ENCODE measurements at regions not wholly inside any gene's neighbourhood (a gene's known extent, or its start where the extent isn't known, plus 50 kb on each side); places are given as distances from the start of the nearest gene placed in this dataset.
"Not testable (repeated sequence)": the region's sequence is repeated elsewhere in the genome, so short reads cannot be mapped to it uniquely, and the experiment has no call there.

DNA sequence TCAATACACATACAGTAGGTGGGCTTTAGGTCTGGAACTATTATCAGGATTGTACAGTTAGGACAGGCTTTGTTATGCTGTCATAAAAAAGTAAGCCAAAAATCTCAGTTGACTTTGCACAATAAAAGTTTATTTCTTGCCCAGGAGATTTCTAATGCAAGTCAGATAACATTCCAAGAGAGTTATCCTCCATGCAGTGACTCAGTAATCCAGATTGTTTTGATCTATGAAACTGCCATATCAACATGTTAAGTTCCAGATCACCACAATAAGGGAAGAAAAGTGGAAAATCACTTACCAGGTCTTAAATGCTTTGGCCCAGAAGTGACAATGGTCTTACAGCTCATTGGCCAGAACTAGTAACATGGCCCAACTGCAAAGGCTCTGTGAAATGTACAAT, 636.2 kb upstream of the KLF12 start:
- no peak for DNase-seq

DNA sequence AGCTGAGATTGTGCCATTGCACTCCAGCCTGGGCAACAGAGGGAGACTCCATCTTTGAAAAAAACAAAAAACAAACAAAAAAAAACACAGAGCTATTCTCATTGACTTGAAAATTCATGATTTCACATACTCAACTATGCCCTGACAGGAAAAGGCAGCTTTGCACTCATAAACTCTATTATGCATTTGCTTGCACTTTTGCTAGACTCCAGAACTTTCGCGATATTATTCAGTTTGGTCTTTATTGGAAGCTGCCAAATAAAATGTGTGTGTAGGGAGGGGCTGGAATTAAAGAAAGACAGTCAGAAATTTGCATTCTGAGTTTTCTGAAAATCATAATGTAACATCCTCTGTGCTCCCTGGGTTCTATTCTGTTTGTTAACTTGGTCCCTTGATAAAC, 635.1 kb upstream of the KLF12 start:
- DNase-seq, result no peak

DNA sequence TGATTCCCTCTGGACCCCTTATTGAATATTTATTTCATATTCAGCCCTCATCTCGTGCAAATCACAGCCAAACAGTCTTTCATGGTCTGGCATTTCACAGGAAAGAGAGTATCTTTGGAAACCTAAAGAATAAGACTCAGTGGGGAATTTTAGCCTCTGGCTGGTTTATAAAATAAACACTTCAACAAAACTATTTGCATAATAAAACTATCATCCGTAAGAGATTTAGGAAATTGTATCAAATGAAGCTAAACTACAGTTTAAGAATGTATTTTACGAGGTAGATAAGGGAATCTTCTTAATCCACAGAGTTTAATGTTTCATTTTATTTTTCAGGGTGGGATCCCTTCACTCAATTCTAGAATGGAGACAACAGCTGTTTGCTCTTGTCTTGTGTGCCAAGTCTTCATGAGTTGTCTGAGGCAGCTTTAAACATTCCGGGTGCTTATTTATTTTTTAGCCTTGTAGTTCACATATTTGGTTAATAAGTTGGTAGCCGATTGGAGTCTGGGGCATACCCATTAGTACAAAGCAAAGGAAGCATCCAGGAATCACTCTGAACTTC, 634.4 kb upstream of the KLF12 start:
- no peak for DNase-seq

GRCh38 chr13:74767050-74767449, 632.8 kb upstream of the KLF12 start:
- DNase-seq, result no peak

DNA sequence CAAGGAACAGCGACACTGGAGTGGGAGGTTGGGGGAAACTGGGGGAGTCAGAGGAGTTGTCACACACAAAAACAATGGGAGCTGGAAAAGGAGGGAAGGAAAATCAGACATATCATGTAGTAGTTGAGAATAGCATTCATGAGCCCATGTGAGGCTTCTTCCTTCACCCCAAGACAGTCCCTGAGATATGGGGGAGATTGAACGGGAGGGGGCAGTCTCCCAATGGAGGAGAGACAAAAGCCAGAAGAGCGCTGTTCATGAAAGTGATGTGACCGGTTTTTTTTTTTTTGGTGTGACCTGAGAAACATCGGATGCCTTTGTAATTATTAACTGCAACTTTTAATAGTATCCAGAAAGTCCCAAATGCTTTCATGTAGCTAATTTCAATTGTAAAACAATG, 631.8 kb upstream of the KLF12 start:
- DNase-seq, result no peak

- DNase-seq, result no peak
Observed at GRCh38 chr13:74761801-74762757, 627.9 kb upstream of the KLF12 start.

DNA sequence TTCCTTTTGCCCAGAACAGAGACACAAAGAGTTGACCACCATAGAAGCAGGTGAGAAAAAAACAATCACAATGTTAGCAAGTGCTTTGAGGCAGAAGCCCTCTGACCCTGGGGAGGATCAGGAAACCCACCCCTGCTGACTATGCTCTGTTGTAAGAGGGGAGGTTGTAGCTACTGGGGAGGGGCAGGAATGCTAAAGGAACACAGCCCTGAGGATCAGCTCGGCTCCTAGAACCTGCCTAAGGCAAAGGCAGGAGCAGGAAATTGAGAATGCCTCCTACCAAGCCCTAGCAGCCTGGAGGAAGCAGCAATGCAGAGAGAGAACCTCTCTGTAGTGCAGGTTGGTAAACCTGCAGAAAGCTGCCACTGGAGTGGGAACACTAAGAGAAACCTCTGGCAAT, 624.0 kb upstream of the KLF12 start:
- no peak for DNase-seq

- peak; percentile 10 for DNase-seq
Observed at GRCh38 chr13:74755065-74755464, 620.9 kb upstream of the KLF12 start.

GRCh38 chr13:74751739-74752138, 617.5 kb upstream of the KLF12 start:
- DNase-seq, result no peak

GRCh38 chr13:74747186-74747955, 613.2 kb upstream of the KLF12 start:
- no peak for DNase-seq

- no peak for DNase-seq
Observed at GRCh38 chr13:74743992-74744391, 609.8 kb upstream of the KLF12 start.

DNA sequence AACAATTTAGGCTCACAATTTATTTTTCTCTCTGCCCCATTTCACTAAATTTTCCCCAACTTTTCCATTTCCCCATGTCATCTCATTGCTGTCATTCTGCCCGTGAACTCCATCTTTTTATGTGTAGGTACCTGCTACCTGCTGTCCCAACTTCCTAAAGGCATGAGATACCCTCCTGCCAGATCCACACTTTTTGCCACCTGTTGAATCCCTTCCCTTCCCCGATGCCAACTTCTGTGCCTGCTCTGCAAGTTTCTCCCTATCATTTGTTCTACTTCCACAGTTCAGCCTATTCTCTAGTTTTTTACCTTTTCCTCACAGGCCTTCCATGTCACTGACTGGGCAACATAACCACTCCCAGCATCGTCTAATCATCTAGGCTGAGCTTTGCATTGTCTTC, 607.5 kb upstream of the KLF12 start:
- DNase-seq, result no peak

DNA sequence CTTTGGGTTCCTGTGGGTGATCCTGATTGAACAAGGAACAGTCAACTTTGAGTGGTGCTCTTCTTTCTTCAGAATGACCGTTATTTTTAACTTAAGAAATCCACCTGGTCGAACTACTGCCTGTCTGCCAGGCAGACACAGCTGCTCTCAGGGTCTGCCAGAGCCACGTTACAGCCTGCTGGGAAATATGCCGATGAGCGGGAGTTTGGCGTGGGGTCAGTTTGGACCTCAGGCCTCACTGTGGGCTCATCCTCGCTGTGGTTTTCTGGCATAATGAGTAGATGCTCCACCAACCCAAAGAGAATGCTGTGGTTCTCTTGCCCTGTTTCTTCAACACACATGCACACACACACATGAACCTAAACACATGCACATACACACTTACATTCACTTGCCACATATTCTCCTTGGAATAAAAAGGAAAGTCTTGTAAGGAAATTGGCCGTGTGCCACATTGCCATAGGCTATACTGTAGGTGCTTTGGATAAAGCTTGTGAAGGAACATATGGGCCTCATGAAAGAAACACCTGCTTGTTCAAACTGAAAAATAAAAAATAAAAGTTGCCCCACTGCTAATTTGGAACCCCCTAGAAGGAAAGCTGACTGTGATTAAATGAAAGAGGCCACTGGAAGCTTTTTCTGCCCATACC, 598.7 kb upstream of the KLF12 start:
- no peak for DNase-seq

DNA sequence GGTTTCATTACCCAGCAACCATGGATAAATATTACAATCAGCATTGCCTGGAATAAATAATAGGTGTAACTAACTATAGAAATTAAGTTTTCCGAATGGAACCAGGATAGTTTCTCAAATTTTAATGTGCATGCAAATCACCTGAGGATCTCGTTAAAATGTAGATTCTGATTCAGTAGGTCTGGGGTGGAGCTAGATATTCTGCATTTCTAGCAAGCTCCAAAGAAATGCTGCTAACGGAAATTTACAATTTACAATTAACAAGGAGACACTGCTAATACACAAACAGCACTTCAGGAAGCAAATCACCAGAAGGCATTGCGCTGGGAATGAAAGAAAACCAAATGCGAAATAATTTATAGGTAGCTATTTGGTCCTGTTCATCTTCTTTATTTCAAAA, 597.5 kb upstream of the KLF12 start:
- no peak for DNase-seq

DNA sequence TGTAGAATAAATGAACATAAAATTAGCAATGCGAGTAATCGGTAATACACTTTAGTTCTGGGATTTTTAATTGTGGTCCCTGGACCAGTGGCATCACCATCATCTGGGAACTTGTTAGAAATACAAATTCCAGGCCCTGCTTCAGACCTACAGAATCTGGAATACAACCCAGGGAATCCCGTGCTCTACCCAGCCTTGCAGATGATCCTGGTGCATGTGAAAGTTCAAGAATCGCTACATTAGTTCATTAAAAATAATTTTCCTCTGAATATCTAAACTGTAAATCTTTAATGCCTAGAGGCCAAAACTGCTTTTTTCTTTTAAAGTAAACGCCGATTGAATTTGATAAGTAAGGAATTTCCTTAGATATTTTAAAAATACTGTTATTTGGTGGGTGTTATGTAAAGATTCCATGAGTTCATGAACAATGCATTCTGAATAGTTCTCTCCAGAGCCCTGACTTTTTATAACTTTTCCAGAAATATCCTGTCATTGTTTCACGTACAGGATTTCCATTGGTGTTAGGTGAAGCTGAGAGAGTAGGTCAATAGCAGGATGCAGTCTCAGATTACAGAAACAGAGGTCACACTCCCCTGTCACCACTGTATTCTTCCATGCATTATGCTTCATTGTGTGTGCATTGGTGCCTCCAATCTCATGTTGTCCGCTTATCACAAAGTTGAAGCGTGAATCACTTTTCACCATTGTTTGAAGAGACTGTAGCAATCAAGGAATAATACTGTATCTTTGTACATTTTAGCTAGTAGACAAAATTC, 596.5 kb upstream of the KLF12 start:
- DNase-seq, result no peak

GRCh38 chr13:74726206-74726605, 592.0 kb upstream of the KLF12 start:
- no peak for DNase-seq

DNA sequence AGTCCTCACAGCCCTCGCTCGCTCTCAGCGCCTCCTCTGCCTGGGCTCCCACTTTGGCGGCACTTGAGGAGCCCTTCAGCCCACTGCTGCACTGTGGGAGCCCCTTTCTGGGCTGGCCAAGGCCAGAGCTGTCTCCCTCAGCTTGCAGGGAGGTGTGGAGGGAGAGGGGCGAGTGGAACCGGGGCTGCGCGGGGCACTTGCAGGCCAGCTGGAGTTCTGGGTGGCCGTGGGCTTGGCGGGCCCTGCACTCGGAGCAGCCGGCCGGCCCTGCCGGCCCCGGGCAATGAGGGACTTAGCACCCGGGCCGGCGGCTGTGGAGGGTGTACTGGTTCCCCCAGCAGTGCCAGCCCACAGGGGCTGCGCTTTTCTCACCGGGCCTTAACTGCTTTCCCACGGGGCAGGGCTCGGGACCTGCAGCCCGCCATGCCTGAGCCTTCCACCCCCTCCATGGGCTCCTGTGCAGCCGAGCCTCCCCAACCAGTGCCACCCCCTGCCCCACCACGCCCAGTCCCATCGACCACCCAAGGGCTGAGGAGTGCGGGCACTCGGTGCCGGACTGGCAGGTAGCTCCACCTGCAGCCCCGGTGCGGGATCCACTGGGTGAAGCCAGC, 584.1 kb upstream of the KLF12 start:
- not testable (repeated sequence) for DNase-seq

DNA sequence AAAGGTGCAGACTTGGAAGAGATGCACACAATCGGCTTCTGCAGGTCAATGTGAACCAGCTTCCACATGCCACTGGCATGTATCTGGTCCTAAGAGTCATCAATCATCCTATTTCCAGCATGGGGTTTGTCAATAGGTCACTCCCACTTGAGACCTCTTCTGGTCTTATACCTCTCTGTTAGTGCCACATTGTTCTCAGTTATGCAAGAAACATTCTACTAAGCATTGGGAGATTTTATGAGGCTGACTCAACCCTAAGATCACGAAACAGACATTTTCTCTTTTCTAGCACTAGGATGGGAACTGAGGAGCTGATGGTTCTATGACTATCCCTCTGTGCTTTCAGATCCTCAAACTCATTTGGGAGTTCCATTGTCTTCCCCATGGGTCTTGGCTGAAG, 581.5 kb upstream of the KLF12 start:
- no peak for DNase-seq

DNA sequence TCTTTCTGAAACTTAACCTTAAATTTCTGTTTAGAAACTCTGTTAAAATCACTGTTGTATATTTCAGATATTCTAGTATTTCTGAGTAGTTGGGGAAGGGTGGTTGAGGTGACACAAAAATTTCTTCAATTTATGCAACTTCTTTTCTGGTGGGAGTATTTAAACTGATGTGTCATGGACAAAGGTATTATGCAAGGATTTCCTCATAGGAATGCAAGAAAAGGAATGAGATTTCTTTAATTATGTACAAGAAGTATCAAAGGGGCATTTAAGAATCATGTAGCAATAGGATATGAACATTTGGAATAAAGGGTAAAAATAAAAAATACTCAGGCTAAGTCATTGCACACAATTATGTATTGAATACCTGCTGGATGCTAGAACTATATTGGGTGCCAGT, 575.8 kb upstream of the KLF12 start:
- DNase-seq, result no peak

GRCh38 chr13:74709226-74709625, 575.0 kb upstream of the KLF12 start:
- no peak for DNase-seq

DNA sequence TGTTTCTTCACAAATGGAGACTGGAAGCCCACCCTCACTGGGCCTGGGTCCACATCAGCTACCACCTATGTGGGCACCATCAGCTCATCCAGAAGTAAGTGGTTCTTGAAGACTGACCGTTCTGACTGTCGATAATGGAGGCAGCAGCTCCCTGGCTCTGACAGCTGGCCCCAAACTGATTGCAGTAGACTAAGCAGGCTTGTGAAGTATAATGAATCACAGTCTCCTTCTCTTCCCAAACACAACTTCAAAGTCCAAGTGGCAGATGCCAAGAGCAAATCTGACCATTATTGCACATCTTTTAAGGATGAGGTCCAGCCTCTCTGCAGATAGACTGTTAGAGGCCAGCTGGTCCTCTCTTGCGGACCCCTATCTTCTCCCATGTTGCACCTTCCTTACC, 574.4 kb upstream of the KLF12 start:
- no peak for DNase-seq

- no peak for DNase-seq
Observed at GRCh38 chr13:74707291-74707690, 573.1 kb upstream of the KLF12 start.
